ENCODE measurements at regions not wholly inside any gene's neighbourhood (a gene's known extent, or its start where the extent isn't known, plus 50 kb on each side); places are given as distances from the start of the nearest gene placed in this dataset.
A peak's percentile ranks its signal among the peaks of the same experiment; 100 is the strongest.

- no peak for DNase-seq (ENCODE audit: low read depth)
Measured at GRCh38 chr13:48181482-48182145, 51.4 kb upstream of the ITM2B start.

- DNase-seq (ENCODE audit: low read depth), result no peak
Measured at GRCh38 chr13:48178126-48178525, 54.9 kb upstream of the ITM2B start.

GRCh38 chr13:48176781-48177180, 56.2 kb upstream of the ITM2B start:
- DNase-seq (ENCODE audit: low read depth), result no peak

GRCh38 chr13:48175185-48175584, 57.8 kb upstream of the ITM2B start:
- no peak for DNase-seq (ENCODE audit: low read depth)

GRCh38 chr13:48167866-48168265, 65.1 kb upstream of the ITM2B start:
- DNase-seq (ENCODE audit: low read depth), result no peak

- DNase-seq (ENCODE audit: low read depth), result no peak
Measured at GRCh38 chr13:48165727-48166126, 67.3 kb upstream of the ITM2B start.

- DNase-seq (ENCODE audit: low read depth), result no peak
Measured at GRCh38 chr13:48165063-48165462, 67.9 kb upstream of the ITM2B start.

- no peak for DNase-seq (ENCODE audit: low read depth)
Measured at GRCh38 chr13:48163061-48163460, 68.2 kb upstream of the MED4 start.

- no peak for DNase-seq (ENCODE audit: low read depth)
Measured at GRCh38 chr13:48162217-48162616, 67.3 kb upstream of the MED4 start.

- no peak for DNase-seq (ENCODE audit: low read depth)
Measured at GRCh38 chr13:48161530-48162179, 66.8 kb upstream of the MED4 start.

GRCh38 chr13:48160606-48161278, 65.8 kb upstream of the MED4 start:
- peak; percentile 27 for DNase-seq (ENCODE audit: low read depth)

GRCh38 chr13:48159826-48160225, 64.9 kb upstream of the MED4 start:
- peak; percentile 9 for DNase-seq (ENCODE audit: low read depth)

- peak; percentile 60 for DNase-seq (ENCODE audit: low read depth)
Measured at GRCh38 chr13:48159401-48159800, 64.5 kb upstream of the MED4 start.

GRCh38 chr13:48158915-48159314, 64.0 kb upstream of the MED4 start:
- DNase-seq (ENCODE audit: low read depth), result no peak

GRCh38 chr13:48158290-48158689, 63.4 kb upstream of the MED4 start:
- DNase-seq (ENCODE audit: low read depth), result no peak

GRCh38 chr13:48156466-48156865, 61.6 kb upstream of the MED4 start:
- peak; percentile 21 for DNase-seq (ENCODE audit: low read depth)

- DNase-seq (ENCODE audit: low read depth), result peak; percentile 55
Measured at GRCh38 chr13:48155848-48156247, 60.9 kb upstream of the MED4 start.

GRCh38 chr13:48154671-48155070, 59.8 kb upstream of the MED4 start:
- DNase-seq (ENCODE audit: low read depth), result no peak

GRCh38 chr13:48153186-48153585, 58.3 kb upstream of the MED4 start:
- no peak for DNase-seq (ENCODE audit: low read depth)

GRCh38 chr13:48151363-48152161, 56.7 kb upstream of the MED4 start:
- no peak for DNase-seq (ENCODE audit: low read depth)

- no peak for DNase-seq (ENCODE audit: low read depth)
Measured at GRCh38 chr13:48148454-48148853, 53.5 kb upstream of the MED4 start.

- DNase-seq (ENCODE audit: low read depth), result no peak
Measured at GRCh38 chr13:48146636-48147035, 51.7 kb upstream of the MED4 start.

All from Daoy (cell line).